HCT116 (cell line): ENCODE measurements at regions not wholly inside any gene's neighbourhood (a gene's known extent, or its start where the extent isn't known, plus 50 kb on each side); places are given as distances from the start of the nearest gene placed in this dataset.

Experiments
- ATAC-seq: fragments of 200-7000 bp; cut with Tn5 transposase; 2 replicates; pipeline ENCODE4 v1.9.1; 2020; ENCODE audit warnings: mild to moderate bottlenecking, moderate library complexity
- BruUV-seq: library from RNA; stranded (reverse); fragments of 400-500 nt; replicated peaks from 2 replicates; lab custom pipeline; 2021; lab: Mats Ljungman, UMichigan
- CTCF ChIA-PET: fragments of 300-600 bp; sonication (Branson Sonifier 250); formaldehyde crosslinking; loops from one replicate; lab custom pipeline; 2021; ENCODE audit warnings: antibody characterized with exemption; lab: Charles Lee
- POLR2A ChIA-PET: fragments of 300-600, 350-600 bp; sonication (Branson Sonifier 250); formaldehyde crosslinking; loops from one replicate; lab custom pipeline; 2021; ENCODE audit warnings: antibody characterized with exemption; lab: Charles Lee
- RAD21 ChIA-PET, 2 experiments: fragments of 300-600 bp; sonication (Branson Sonifier 250); formaldehyde crosslinking; loops; one replicate each; lab custom pipeline; 2023; ENCODE audit warnings: low total read pairs in 2 of 2; ENCODE audit not compliant: uncharacterized antibody in 2 of 2, unreplicated experiment in 2 of 2, low non-redundant PET in 1 of 2; lab: Charles Lee
- DNase-seq: peaks from one replicate; pipeline ENCODE4 v3.0.0-alpha.2; 2010; ENCODE audit warnings: low read depth, low spot score
- H2AFZ ChIP-seq: fragments of 200-600 bp; shearing (Covaris generic), sonication (generic); 2 replicates; pipeline ENCODE4 v1.6.1; 2017; ENCODE audit warnings: low read depth, mixed run types, mixed read lengths, antibody characterized with exemption, low read length; ENCODE audit not compliant: poor library complexity, severe bottlenecking
- H3K27ac ChIP-seq: 2 replicates; pipeline ENCODE4 v1.5.1; 2012; ENCODE audit warnings: low read depth, low read length
- H3K27me3 ChIP-seq: fragments of 200-600 bp; sonication (generic); 2 replicates; pipeline ENCODE4 v1.6.1; 2016; ENCODE audit warnings: mixed run types, low read length, mixed read lengths; ENCODE audit not compliant: insufficient read depth
- H3K36me3 ChIP-seq, 2 experiments: fragments of 200-500 bp in 1 of 2; fragments of 200-600 bp in 1 of 2; sonication (Bioruptor generic) in 1 of 2; sonication (generic) in 1 of 2; 2 replicates each; pipeline versions ENCODE4 v1.5.1 to v1.6.1; 2014 to 2016; ENCODE audit warnings: low read length in 2 of 2, inconsistent platforms in 1 of 2, mixed read lengths in 1 of 2, mixed run types in 1 of 2; ENCODE audit not compliant: insufficient read depth in 2 of 2, control insufficient read depth in 1 of 2
- H3K4me1 ChIP-seq, 2 experiments: fragments of 200-600 bp in 1 of 2; sonication (generic) in 1 of 2; 2 replicates each; pipeline versions ENCODE4 v1.5.1 to v1.6.1; 2012 to 2017; ENCODE audit warnings: low read length in 2 of 2, inconsistent platforms in 1 of 2, mild to moderate bottlenecking in 1 of 2, mixed read lengths in 1 of 2, mixed run types in 1 of 2, moderate library complexity in 1 of 2; ENCODE audit not compliant: insufficient read depth in 2 of 2, control insufficient read depth in 1 of 2
- H3K4me2 ChIP-seq: fragments of 200-600 bp; sonication (generic); 2 replicates; pipeline ENCODE4 v1.6.1; 2017; ENCODE audit warnings: mixed run types, low read length, mixed read lengths
- H3K4me3 ChIP-seq, 2 experiments: fragments of 200-600 bp in 1 of 2; sonication (generic) in 1 of 2; replicated peaks in 1 of 2; 2 replicates each; pipeline ENCODE4 v1.5.1; 2011 to 2016; ENCODE audit warnings: low read length in 2 of 2, control low read depth in 1 of 2, low read depth in 1 of 2, mild to moderate bottlenecking in 1 of 2, mixed read lengths in 1 of 2, mixed run types in 1 of 2
- H3K79me2 ChIP-seq: fragments of 200-600 bp; sonication (generic); 2 replicates; pipeline ENCODE4 v1.6.1; 2017; ENCODE audit warnings: mild to moderate bottlenecking, mixed run types, low read length, moderate library complexity, mixed read lengths; ENCODE audit not compliant: insufficient read depth
- H3K9ac ChIP-seq: fragments of 200-600 bp; sonication (generic); 2 replicates; pipeline ENCODE4 v1.6.1; 2016; ENCODE audit warnings: low read length, mixed read lengths
- H3K9me2 ChIP-seq: fragments of 200-600 bp; sonication (generic), shearing (Covaris generic); 2 replicates; pipeline ENCODE4 v1.6.1; 2017; ENCODE audit warnings: mixed run types, mild to moderate bottlenecking, moderate library complexity; ENCODE audit not compliant: insufficient read depth
- H3K9me3 ChIP-seq, 2 experiments: fragments of 200-500 bp in 1 of 2; fragments of 200-600 bp in 1 of 2; sonication (Bioruptor generic) in 1 of 2; sonication (generic) in 1 of 2; 2 replicates each; pipeline ENCODE4 v1.6.1; 2014 to 2017; ENCODE audit warnings: low read length in 2 of 2, mixed read lengths in 2 of 2, inconsistent platforms in 1 of 2, low read depth in 1 of 2, mild to moderate bottlenecking in 1 of 2, mixed run types in 1 of 2, moderate library complexity in 1 of 2; ENCODE audit not compliant: control insufficient read depth in 1 of 2, insufficient read depth in 1 of 2
- H4K20me1 ChIP-seq: fragments of 200-600 bp; sonication (generic), shearing (Covaris generic); 2 replicates; pipeline ENCODE4 v1.6.1; 2017; ENCODE audit warnings: mixed run types, mild to moderate bottlenecking, moderate library complexity; ENCODE audit not compliant: insufficient read depth
- EGR1 ChIP-seq: IDR thresholded peaks from 2 replicates; pipeline ENCODE4 v1.6.1; 2012; ENCODE audit warnings: low read depth
- EZH2phosphoT487 ChIP-seq: fragments of 200-600 bp; IDR thresholded peaks from 2 replicates; pipeline ENCODE4 v1.6.1; 2018; ENCODE audit warnings: antibody characterized with exemption, borderline replicate concordance
- RAD21 ChIP-seq: IDR thresholded peaks from 2 replicates; pipeline ENCODE4 v1.6.1; 2012; ENCODE audit warnings: low read depth, mild to moderate bottlenecking
- REST ChIP-seq: IDR thresholded peaks from 2 replicates; pipeline ENCODE4 v1.6.1; 2012; ENCODE audit warnings: low read depth
- TCF7L2 ChIP-seq: IDR thresholded peaks from 2 replicates; pipeline ENCODE4 v1.7.0; 2011; ENCODE audit warnings: borderline replicate concordance, inconsistent platforms; ENCODE audit not compliant: insufficient read depth, insufficient read length; ENCODE audit errors: extremely low read depth
- ZBTB33 ChIP-seq: IDR thresholded peaks from 2 replicates; pipeline ENCODE4 v1.6.1; 2011; ENCODE audit warnings: mild to moderate bottlenecking, low read length, moderate library complexity; ENCODE audit not compliant: insufficient replicate concordance; ENCODE audit errors: extremely low read depth
- intact Hi-C: fragments of 100-400 bp; cut with micrococcal nuclease; formaldehyde crosslinking; loops from 2 replicates; pipeline ENCODE4 v1.10.0; 2022

GRCh38 chr15:97517737-97518136 lies 442.8 kb upstream of the ARRDC4 start:
- Histone ChIP-seq H3K9me2 (no peaks in the 10 kb centered on the region), H3K4me3 (no peak overlapping the region), H3K27ac (no peak overlapping the region), H3K79me2 (no peaks in the 10 kb centered on the region), H3K27me3 (no peaks in the 10 kb centered on the region), H3K4me1 (no peaks in the 10 kb centered on the region), H3K9ac (no peak overlapping the region), H3K36me3 (no peaks in the 10 kb centered on the region), H2AFZ (no peak overlapping the region), H3K9me3 (peaks cover 0 to 4% of the 10 kb centered on the region in 2 experiments; a peak in 2 of 4 replicates), H4K20me1 (no peaks in the 10 kb centered on the region), H3K4me2 (no peak overlapping the region)
- TF ChIP-seq EGR1 (no peak), REST (no peak), EZH2phosphoT487 (no peak), RAD21 (no peak), ZBTB33 (no peak), TCF7L2 (no peak)
- intact Hi-C loops = no loop called here
- RAD21 ChIA-PET = no interaction called here
- no TSS peak for BruUV-seq
- ATAC-seq (no peak), DNase-seq (no peak)
- CTCF ChIA-PET = no interaction called here
- POLR2A ChIA-PET = no interaction called here
